Posterior vena cava (tissue), 2 donors: ENCODE measurements at regions not wholly inside any gene's neighbourhood (a gene's known extent, or its start where the extent isn't known, plus 50 kb on each side); places are given as distances from the start of the nearest gene placed in this dataset.

Experiments
- DNase-seq: peaks from one replicate; pipeline ENCODE4 v3.0.0-alpha.2; 2020; ENCODE audit warnings: low spot score
- intact Hi-C, 2 donors: fragments of 100-400 bp; cut with DNase I; formaldehyde crosslinking; loops; one replicate each; pipeline versions ENCODE4 v1.14.1 to v1.14.2; 2022 to 2023
- donor health status: DM: yes; HTN: yes; CAD: no.
- donor health status: DM: yes; HTN: yes; CAD: no.

DNA sequence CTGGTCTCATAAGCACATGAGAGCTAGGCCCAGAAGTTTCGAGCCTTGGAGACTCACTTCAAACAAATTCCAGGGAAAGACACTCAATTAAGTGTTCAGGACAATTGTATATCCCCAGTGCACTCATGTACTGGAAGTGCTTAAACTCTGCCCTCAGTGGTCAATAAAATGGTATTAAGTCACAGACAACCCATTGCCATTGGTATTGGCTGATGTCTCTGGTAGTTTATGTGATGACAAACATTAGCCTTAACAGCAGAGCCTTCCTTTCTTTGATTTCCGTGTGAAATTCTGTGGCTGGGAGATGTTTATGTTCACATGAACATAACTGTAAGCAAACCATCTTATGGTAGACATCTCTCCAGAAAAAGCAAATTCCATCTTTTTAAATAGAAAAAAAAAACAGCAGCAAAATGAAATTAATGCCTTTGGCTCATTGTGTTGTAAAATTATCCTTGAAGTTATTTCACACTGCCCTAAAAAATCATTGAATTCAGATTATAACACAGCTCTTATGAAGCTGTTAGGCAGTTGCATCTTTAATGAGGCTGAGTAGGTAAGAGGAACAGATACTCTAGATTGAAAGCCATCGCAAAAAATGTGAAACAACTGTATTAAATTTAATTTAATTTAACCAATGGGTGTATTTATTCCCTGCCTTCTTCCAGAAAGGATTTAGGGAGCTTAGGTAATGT lies 216.2 kb upstream of the PLEKHG7 start:
- intact Hi-C loops, result no loop called here
- no peak for DNase-seq

GRCh38 chr12:92485351-92486348 lies 217.1 kb upstream of the PLEKHG7 start:
- intact Hi-C loops, result no loop called here
- DNase-seq, result no peak

DNA sequence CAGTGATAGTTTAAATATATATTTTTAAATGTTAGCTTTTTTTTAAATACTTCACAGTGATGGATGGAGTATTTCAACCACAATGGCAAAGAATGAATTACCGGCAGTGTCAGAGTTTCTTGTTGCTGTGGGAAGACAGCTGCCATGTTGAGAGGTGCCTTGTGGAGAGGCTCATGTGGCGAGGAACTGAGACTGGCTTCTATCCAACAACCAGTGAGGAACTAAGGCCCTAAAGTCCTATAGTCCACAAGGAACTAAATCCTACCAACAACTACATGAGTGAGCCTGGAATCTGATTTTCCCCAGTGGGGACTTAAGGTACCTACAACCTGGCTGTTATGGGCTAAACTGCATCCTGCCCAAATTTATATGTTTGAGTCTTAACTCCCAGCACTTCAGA lies 220.2 kb upstream of the PLEKHG7 start:
- intact Hi-C loops, result no loop called here
- no peak for DNase-seq

- intact Hi-C loops, result no loop called here
- no peak for DNase-seq
Measured at GRCh38 chr12:92481066-92481465, 221.7 kb upstream of the PLEKHG7 start.

DNA sequence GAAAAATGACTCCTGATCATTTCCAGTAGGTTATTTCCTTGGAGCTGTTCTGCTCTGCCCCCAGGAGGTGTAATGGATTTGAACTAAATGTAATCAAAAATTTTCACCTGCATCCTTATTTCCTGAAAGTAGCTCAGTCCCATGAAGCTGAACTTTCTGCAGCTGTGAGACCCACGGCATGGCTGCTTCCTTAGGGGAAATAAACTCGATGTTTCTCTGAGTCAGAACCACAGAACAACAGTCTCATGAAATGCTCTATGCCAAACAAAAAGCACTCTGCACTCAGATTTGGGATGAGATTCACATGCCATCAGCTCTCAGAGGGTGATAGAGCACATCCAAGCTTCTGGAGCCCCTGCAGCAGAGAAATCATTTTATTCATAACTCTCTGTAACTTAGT lies 224.1 kb upstream of the PLEKHG7 start:
- DNase-seq, result no peak
- intact Hi-C loops, result no loop called here

GRCh38 chr12:92476844-92477243 lies 225.9 kb upstream of the PLEKHG7 start:
- DNase-seq, result no peak
- intact Hi-C loops, result no loop called here

GRCh38 chr12:92473564-92473963 lies 229.2 kb upstream of the PLEKHG7 start:
- intact Hi-C loops, result no loop called here
- no peak for DNase-seq

DNA sequence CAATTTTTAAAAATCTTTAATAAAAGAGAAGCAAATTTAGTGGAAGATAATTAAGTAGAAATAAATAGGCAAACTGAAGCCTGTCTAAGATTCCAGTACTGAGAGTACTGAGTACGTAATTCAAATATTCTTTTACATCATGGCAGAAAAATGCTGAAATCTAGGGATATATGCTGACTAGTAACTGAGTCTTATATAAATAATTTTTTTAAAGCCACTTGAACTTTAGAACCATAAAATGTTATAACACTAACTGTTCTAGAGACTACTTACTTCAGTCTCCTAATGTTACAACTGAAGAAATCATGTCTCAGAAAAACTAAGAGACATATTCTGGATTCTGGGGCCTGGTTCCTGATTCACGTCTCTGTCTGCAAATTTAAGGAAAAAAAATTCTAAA lies 230.6 kb upstream of the PLEKHG7 start:
- DNase-seq, result no peak
- intact Hi-C loops, result no loop called here

DNA sequence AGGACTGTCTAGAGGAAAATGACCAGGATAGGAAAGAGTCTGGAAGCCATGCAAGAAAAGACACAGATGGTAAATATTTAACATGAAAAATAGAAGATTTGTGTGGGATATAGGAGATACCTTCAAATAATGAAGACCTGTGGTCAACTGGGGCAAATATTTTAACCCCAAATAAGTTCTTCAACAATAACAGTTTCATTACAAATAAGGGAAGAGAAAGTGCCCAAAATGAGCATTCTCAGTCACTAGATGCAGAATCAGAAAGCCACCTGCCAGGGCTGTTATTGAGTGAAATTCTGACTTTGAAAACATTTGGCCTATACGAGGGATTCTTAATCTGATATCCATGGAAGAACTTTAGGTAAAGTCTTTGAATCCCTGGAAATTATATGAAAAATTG lies 231.2 kb upstream of the PLEKHG7 start:
- DNase-seq, result no peak
- intact Hi-C loops, result no loop called here

- DNase-seq, result no peak
- intact Hi-C loops, result no loop called here
Measured at GRCh38 chr12:92470608-92471021, 232.2 kb upstream of the PLEKHG7 start.

DNA sequence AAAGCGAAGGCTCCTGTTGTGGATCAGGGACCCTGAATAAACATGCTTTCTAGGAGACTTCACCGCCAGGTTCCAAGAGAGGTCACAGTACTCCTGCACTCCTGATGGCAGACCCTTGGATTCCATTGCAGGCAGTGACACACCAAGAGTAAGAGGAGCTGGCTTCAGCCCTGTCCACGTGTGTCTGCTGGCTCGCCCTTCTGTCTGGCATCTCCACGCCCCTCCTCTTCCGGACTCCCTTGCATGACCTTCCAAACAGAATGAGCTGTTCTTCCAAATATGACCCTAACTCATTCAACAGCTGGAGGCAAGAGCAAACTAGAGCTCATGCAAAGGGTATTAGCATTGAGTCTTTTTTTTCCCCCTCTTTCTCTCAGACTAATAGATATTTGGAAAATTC lies 233.0 kb upstream of the PLEKHG7 start:
- intact Hi-C loops, result loop anchor here in 1 of 2 donors (10.0 kb wide), 1 partner anchor 305 kb away; no protein-coding TSS in a partner anchor
- DNase-seq, result no peak

DNA sequence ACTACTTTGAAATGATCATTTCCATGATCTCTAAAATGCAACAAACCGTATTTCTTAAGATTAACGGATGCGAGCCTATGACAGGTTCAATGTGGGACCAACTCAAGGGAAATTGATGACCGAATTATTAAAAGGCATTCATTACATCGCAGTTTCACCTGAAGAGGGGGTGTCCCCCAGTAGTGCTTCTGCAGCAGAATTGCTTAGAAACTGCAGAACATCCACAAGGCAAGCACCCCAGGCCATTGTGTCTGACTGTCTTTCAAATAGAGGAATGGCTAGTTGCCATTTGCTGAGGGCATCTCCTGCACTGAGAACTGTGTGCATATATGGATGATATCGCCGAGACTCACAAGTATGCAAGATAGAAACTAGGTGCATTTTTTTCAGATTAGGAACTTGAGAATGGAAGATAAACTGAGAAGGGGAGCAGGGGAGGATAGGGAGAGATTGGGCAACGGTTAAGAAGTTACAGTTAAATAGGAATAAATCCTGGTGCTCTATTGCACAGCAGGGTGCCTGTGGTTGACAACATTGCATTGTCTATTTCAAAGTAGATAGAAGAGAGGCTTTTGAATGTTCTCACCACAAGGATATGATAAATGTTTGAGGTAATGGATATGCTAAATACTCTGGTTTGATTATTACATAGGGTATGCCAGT lies 234.3 kb upstream of the PLEKHG7 start:
- intact Hi-C loops, result loop anchor here in 1 of 2 donors (10.0 kb wide), 1 partner anchor 304 kb away; no protein-coding TSS in a partner anchor
- DNase-seq, result no peak

- intact Hi-C loops, result loop anchor here in 1 of 2 donors (10.0 kb wide), 1 partner anchor 303 kb away; no protein-coding TSS in a partner anchor
- no peak for DNase-seq
Measured at GRCh38 chr12:92467886-92468285, 234.9 kb upstream of the PLEKHG7 start.

GRCh38 chr12:92466391-92467305 lies 236.1 kb upstream of the PLEKHG7 start:
- no peak for DNase-seq
- intact Hi-C loops, result loop anchor here in 1 of 2 donors (10.0 kb wide), 1 partner anchor 302 kb away; no protein-coding TSS in a partner anchor

DNA sequence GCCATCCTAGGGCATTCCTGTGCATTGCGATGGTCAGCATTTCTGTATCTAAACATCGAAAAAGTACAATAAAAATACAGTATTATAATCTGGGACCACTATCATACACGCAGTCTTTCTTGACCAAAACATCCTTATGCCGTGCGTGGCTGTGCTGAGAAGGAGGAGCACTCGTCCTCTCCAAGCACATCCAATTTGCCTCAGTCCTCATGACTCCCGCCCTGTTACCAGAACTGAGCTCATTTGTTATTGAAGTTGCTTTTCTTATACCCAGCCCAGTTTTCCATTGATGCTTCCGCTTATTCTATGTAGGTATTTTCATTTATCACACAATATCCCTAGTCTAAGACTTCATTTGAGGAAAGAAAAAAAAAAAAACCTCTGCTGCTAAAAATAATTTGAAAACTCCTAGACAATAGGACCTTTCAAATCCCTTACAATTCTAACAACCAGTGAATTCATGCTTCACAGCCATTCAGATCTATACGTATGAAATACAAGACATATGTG lies 236.9 kb upstream of the PLEKHG7 start:
- intact Hi-C loops, result loop anchor here in 1 of 2 donors (10.0 kb wide), 1 partner anchor 301 kb away; no protein-coding TSS in a partner anchor
- DNase-seq, result no peak

- DNase-seq, result no peak
- intact Hi-C loops, result loop anchor here in 1 of 2 donors (10.0 kb wide), 1 partner anchor 300 kb away; no protein-coding TSS in a partner anchor
Measured at GRCh38 chr12:92464911-92465310, 237.9 kb upstream of the PLEKHG7 start.

DNA sequence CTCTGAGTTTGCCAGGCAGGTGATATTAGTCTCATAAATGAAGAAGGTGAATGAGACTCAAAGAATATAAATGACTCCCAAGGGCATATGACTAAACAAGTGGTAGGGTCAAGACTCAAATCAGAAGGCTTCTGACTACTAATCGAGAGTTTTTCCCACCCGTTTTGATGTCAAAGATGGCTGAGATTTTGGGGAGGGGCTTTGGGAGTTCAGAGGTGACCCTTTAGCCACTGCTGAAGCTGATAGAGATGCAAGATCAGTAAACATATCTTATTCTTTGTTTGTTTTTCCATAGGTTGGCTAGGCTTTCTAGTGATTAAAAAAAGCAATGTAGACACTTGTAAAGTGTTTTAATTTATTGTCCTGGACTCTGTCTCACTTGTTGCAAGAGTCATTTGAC lies 239.6 kb upstream of the PLEKHG7 start:
- intact Hi-C loops, result loop anchor here in 1 of 2 donors (10.0 kb wide), 1 partner anchor 298 kb away; no protein-coding TSS in a partner anchor
- DNase-seq, result no peak

GRCh38 chr12:92462527-92462926 lies 240.3 kb upstream of the PLEKHG7 start:
- intact Hi-C loops, result loop anchor here in 1 of 2 donors (10.0 kb wide), 1 partner anchor 298 kb away; no protein-coding TSS in a partner anchor
- no peak for DNase-seq
